GM23248 (cell line): ENCODE measurements at regions not wholly inside any gene's neighbourhood (a gene's known extent, or its start where the extent isn't known, plus 50 kb on each side); places are given as distances from the start of the nearest gene placed in this dataset.

Source experiments
- DNase-seq: peaks from one replicate; pipeline ENCODE4 v3.0.0-alpha.2; 2015
- H2AFZ ChIP-seq: fragments of 200-600 bp; sonication (generic); 2 replicates; pipeline ENCODE4 v1.6.1; 2016; ENCODE audit warnings: antibody characterized with exemption
- H3F3A ChIP-seq: fragments of 200-600 bp; sonication (generic); 2 replicates; pipeline ENCODE4 v1.6.1; 2016; ENCODE audit warnings: mild to moderate bottlenecking, antibody characterized with exemption, mixed run types; ENCODE audit not compliant: insufficient read depth
- H3K27ac ChIP-seq: fragments of 200-600 bp; sonication (generic); 2 replicates; pipeline ENCODE4 v1.5.1; 2016; ENCODE audit warnings: mild to moderate bottlenecking
- H3K27me3 ChIP-seq: fragments of 200-600 bp; sonication (generic); replicated peaks from 2 replicates; pipeline ENCODE4 v1.6.1; 2016; ENCODE audit warnings: mild to moderate bottlenecking; ENCODE audit not compliant: insufficient read depth
- H3K36me3 ChIP-seq: fragments of 200-600 bp; sonication (generic); 2 replicates; pipeline ENCODE4 v1.6.1; 2016; ENCODE audit warnings: low read depth, mild to moderate bottlenecking
- H3K4me1 ChIP-seq: fragments of 200-600 bp; sonication (generic); 2 replicates; pipeline ENCODE4 v1.6.1; 2016; ENCODE audit warnings: mild to moderate bottlenecking; ENCODE audit not compliant: insufficient read depth
- H3K4me2 ChIP-seq: fragments of 200-600 bp; sonication (generic); one replicate; pipeline ENCODE4 v1.6.1; 2016; ENCODE audit warnings: mild to moderate bottlenecking; ENCODE audit not compliant: unreplicated experiment
- H3K4me3 ChIP-seq: fragments of 200-600 bp; sonication (generic); 2 replicates; pipeline ENCODE4 v1.5.1; 2016; ENCODE audit warnings: mild to moderate bottlenecking
- H3K79me2 ChIP-seq: fragments of 200-600 bp; sonication (generic); 2 replicates; pipeline ENCODE4 v1.6.1; 2016; ENCODE audit warnings: mild to moderate bottlenecking; ENCODE audit not compliant: insufficient read depth
- H3K9ac ChIP-seq: fragments of 200-600 bp; sonication (generic); 2 replicates; pipeline ENCODE4 v1.6.1; 2016; ENCODE audit warnings: mild to moderate bottlenecking
- H3K9me2 ChIP-seq: fragments of 200-600 bp; sonication (generic); 2 replicates; pipeline ENCODE4 v1.6.1; 2016; ENCODE audit warnings: mixed run types, mild to moderate bottlenecking, moderate library complexity; ENCODE audit not compliant: insufficient read depth
- H3K9me3 ChIP-seq: fragments of 200-600 bp; sonication (generic); one replicate; pipeline ENCODE4 v1.6.1; 2017; ENCODE audit warnings: low read depth
- H4K20me1 ChIP-seq: fragments of 200-600 bp; sonication (generic); 2 replicates; pipeline ENCODE4 v1.6.0; 2016; ENCODE audit not compliant: insufficient read depth
- EZH2 ChIP-seq: fragments of 200-600 bp; sonication (generic); IDR thresholded peaks from 2 replicates; pipeline ENCODE4 v1.6.1; 2018; ENCODE audit warnings: antibody characterized with exemption, mild to moderate bottlenecking; ENCODE audit not compliant: insufficient read depth, poor library complexity, severe bottlenecking
- EZH2phosphoT487 ChIP-seq: fragments of 200-600 bp; sonication (generic); IDR thresholded peaks from 2 replicates; pipeline ENCODE4 v1.6.1; 2018; ENCODE audit warnings: antibody characterized with exemption, moderate library complexity, mild to moderate bottlenecking, low read depth; ENCODE audit not compliant: insufficient read depth
- WGBS, 2 experiments: methylation state at CpG; one replicate each; pipeline ENCODE4 v1.1.6; 2015 to 2017; ENCODE audit warnings: low lambda C conversion rate in 2 of 2, low coverage in 1 of 2; ENCODE audit errors: missing lambda C conversion rate in 2 of 2; 5-methylcytosine and 5-hydroxymethylcytosine counted together
- in situ Hi-C: fragments of 300-500 bp; cut with MboI; formaldehyde crosslinking; loops from 2 replicates; pipeline ENCODE4 v1.15.0; 2020

- Histone ChIP-seq H3F3A (peaks cover 8% of the 10 kb centered on the region), H3K4me2 (no peak overlapping the region), H2AFZ (no peak overlapping the region), H3K9me3 (no peaks in the 10 kb centered on the region), H3K9ac (no peak overlapping the region), H3K9me2 (peaks cover 5% of the 10 kb centered on the region; the same call in 1 of the 2 replicates), H3K4me3 (no peak overlapping the region), H3K36me3 (no peaks in the 10 kb centered on the region), H4K20me1 (no peaks in the 10 kb centered on the region), H3K27ac (no peak overlapping the region), H3K79me2 (no peaks in the 10 kb centered on the region), H3K4me1 (peaks cover 13% of the 10 kb centered on the region), H3K27me3 (no peaks in the 10 kb centered on the region)
- 87% methylated on average over 3 of the region's 3 CpGs for WGBS, 2 experiments
- TF ChIP-seq EZH2phosphoT487: no peak
- TF ChIP-seq EZH2: no peak
- no peak for DNase-seq
- in situ Hi-C loops: no loop called here
Measured at GRCh38 chr5:8689773-8690172, 820.8 kb downstream of the MTRR start.

GRCh38 chr5:8691221-8691620 lies 822.3 kb downstream of the MTRR start:
- Histone ChIP-seq H3K4me1 (peaks cover 15% of the 10 kb centered on the region), H3K9me3 (no peaks in the 10 kb centered on the region), H3K79me2 (no peaks in the 10 kb centered on the region), H4K20me1 (no peaks in the 10 kb centered on the region), H3F3A (peaks cover 8% of the 10 kb centered on the region), H3K4me3 (no peak overlapping the region), H2AFZ (no peak overlapping the region), H3K36me3 (no peaks in the 10 kb centered on the region), H3K4me2 (no peak overlapping the region), H3K9ac (no peak overlapping the region), H3K27me3 (no peaks in the 10 kb centered on the region), H3K9me2 (peaks cover 5% of the 10 kb centered on the region; the same call in 1 of the 2 replicates), H3K27ac (no peak overlapping the region)
- WGBS, 2 experiments: 33 to 50% methylated on average over 2 of the region's 2 CpGs
- in situ Hi-C loops: no loop called here
- TF ChIP-seq EZH2: no peak
- TF ChIP-seq EZH2phosphoT487: no peak
- no peak for DNase-seq

GRCh38 chr5:8693341-8693844 lies 824.4 kb downstream of the MTRR start:
- H3K4me3 ChIP-seq: no peak overlapping the region
- 69 to 83% methylated on average over 1 of the region's 1 CpG for WGBS, 2 experiments
- no peaks in the 10 kb centered on the region for H3K79me2 ChIP-seq
- no peaks in the 10 kb centered on the region for H3K36me3 ChIP-seq
- no peaks in the 10 kb centered on the region for H3K9me2 ChIP-seq
- H3K9me3 ChIP-seq: no peaks in the 10 kb centered on the region
- TF ChIP-seq EZH2: no peak
- no peak for TF ChIP-seq EZH2phosphoT487
- no peak overlapping the region for H3K9ac ChIP-seq
- no peaks in the 10 kb centered on the region for H3F3A ChIP-seq
- in situ Hi-C loops: no loop called here
- no peaks in the 10 kb centered on the region for H4K20me1 ChIP-seq
- no peak overlapping the region for H3K27ac ChIP-seq
- peaks cover 3% of the 10 kb centered on the region; the same call in 1 of the 2 replicates for H3K4me1 ChIP-seq
- DNase-seq: no peak
- no peak overlapping the region for H2AFZ ChIP-seq
- H3K4me2 ChIP-seq: no peak overlapping the region
- no peaks in the 10 kb centered on the region for H3K27me3 ChIP-seq

GRCh38 chr5:8694545-8694944 lies 825.6 kb downstream of the MTRR start:
- no peaks in the 10 kb centered on the region for H3K79me2 ChIP-seq
- no peaks in the 10 kb centered on the region for H3K9me2 ChIP-seq
- TF ChIP-seq EZH2: no peak
- no peak for TF ChIP-seq EZH2phosphoT487
- no peak overlapping the region for H3K4me2 ChIP-seq
- no peak overlapping the region for H2AFZ ChIP-seq
- in situ Hi-C loops: no loop called here
- H3K4me1 ChIP-seq: peaks cover 3% of the 10 kb centered on the region; the same call in 1 of the 2 replicates
- no peaks in the 10 kb centered on the region for H3K9me3 ChIP-seq
- no peak for DNase-seq
- H3K9ac ChIP-seq: no peak overlapping the region
- no peaks in the 10 kb centered on the region for H3K36me3 ChIP-seq
- 69 to 84% methylated on average over 3 of the region's 3 CpGs for WGBS, 2 experiments
- H3F3A ChIP-seq: no peaks in the 10 kb centered on the region
- H3K27me3 ChIP-seq: no peaks in the 10 kb centered on the region
- H3K27ac ChIP-seq: no peak overlapping the region
- no peaks in the 10 kb centered on the region for H4K20me1 ChIP-seq
- no peak overlapping the region for H3K4me3 ChIP-seq
